ENCODE measurements at regions not wholly inside any gene's neighbourhood (a gene's known extent, or its start where the extent isn't known, plus 50 kb on each side); places are given as distances from the start of the nearest gene placed in this dataset.
"Not testable (repeated sequence)": the region's sequence is repeated elsewhere in the genome, so short reads cannot be mapped to it uniquely, and the experiment has no call there.

GRCh38 chr9:74092491-74092834, 404.7 kb upstream of the RORB start:
- DNase-seq (ENCODE audit: low read depth), result no peak
- TF ChIP-seq CTCF (IDR thresholded peaks at IDR 0.05; ENCODE audit: insufficient read depth, low read length, poor library complexity, severe bottlenecking), result no peak
- Histone ChIP-seq H3K27me3 (ENCODE audit: control insufficient read depth, insufficient read depth, low read length) (no peaks in the 10 kb centered on the region), H3K4me3 (ENCODE audit: low read depth, low read length) (no peak overlapping the region), H3K36me3 (ENCODE audit: control insufficient read depth, insufficient read depth, low read length) (no peaks in the 10 kb centered on the region)

GRCh38 chr9:74094037-74094436, 403.1 kb upstream of the RORB start:
- H3K36me3 ChIP-seq (ENCODE audit: control insufficient read depth, insufficient read depth, low read length); DNase-seq (ENCODE audit: low read depth); H3K4me3 ChIP-seq (ENCODE audit: low read depth, low read length); H3K27me3 ChIP-seq (ENCODE audit: control insufficient read depth, insufficient read depth, low read length): not testable (repeated sequence)

GRCh38 chr9:74094766-74095165, 402.4 kb upstream of the RORB start:
- Histone ChIP-seq H3K36me3 (ENCODE audit: control insufficient read depth, insufficient read depth, low read length) (no peaks in the 10 kb centered on the region), H3K4me3 (ENCODE audit: low read depth, low read length) (no peak overlapping the region), H3K27me3 (ENCODE audit: control insufficient read depth, insufficient read depth, low read length) (no peaks in the 10 kb centered on the region)
- no peak for DNase-seq (ENCODE audit: low read depth)
- no peak for TF ChIP-seq CTCF (IDR thresholded peaks at IDR 0.05; ENCODE audit: insufficient read depth, low read length, poor library complexity, severe bottlenecking)

- Histone ChIP-seq H3K4me3 (ENCODE audit: low read depth, low read length) (no peak overlapping the region), H3K36me3 (ENCODE audit: control insufficient read depth, insufficient read depth, low read length) (no peaks in the 10 kb centered on the region), H3K27me3 (ENCODE audit: control insufficient read depth, insufficient read depth, low read length) (no peaks in the 10 kb centered on the region)
- no peak for TF ChIP-seq CTCF (IDR thresholded peaks at IDR 0.05; ENCODE audit: insufficient read depth, low read length, poor library complexity, severe bottlenecking)
- no peak for DNase-seq (ENCODE audit: low read depth)
Observed at GRCh38 chr9:74095925-74096324, 401.2 kb upstream of the RORB start.

- H3K27me3 ChIP-seq (ENCODE audit: control insufficient read depth, insufficient read depth, low read length), result no peaks in the 10 kb centered on the region
- no peak overlapping the region for H3K4me3 ChIP-seq (ENCODE audit: low read depth, low read length)
- DNase-seq (ENCODE audit: low read depth), result no peak
- TF ChIP-seq CTCF (IDR thresholded peaks at IDR 0.05; ENCODE audit: insufficient read depth, low read length, poor library complexity, severe bottlenecking), result no peak
- H3K36me3 ChIP-seq (ENCODE audit: control insufficient read depth, insufficient read depth, low read length), result no peaks in the 10 kb centered on the region
Observed at GRCh38 chr9:74096420-74096819, 400.7 kb upstream of the RORB start.

GRCh38 chr9:74100042-74100441, 397.1 kb upstream of the RORB start:
- no peak for TF ChIP-seq CTCF (IDR thresholded peaks at IDR 0.05; ENCODE audit: insufficient read depth, low read length, poor library complexity, severe bottlenecking)
- Histone ChIP-seq H3K27me3 (ENCODE audit: control insufficient read depth, insufficient read depth, low read length) (no peaks in the 10 kb centered on the region), H3K4me3 (ENCODE audit: low read depth, low read length) (no peak overlapping the region), H3K36me3 (ENCODE audit: control insufficient read depth, insufficient read depth, low read length) (no peaks in the 10 kb centered on the region)
- no peak for DNase-seq (ENCODE audit: low read depth)

GRCh38 chr9:74102148-74102547, 395.0 kb upstream of the RORB start:
- DNase-seq (ENCODE audit: low read depth); H3K4me3 ChIP-seq (ENCODE audit: low read depth, low read length); H3K27me3 ChIP-seq (ENCODE audit: control insufficient read depth, insufficient read depth, low read length); H3K36me3 ChIP-seq (ENCODE audit: control insufficient read depth, insufficient read depth, low read length): not testable (repeated sequence)

Data from kidney epithelial cell (primary cell).